ENCODE measurements at regions not wholly inside any gene's neighbourhood (a gene's known extent, or its start where the extent isn't known, plus 50 kb on each side); places are given as distances from the start of the nearest gene placed in this dataset.
"Not testable (repeated sequence)": the region's sequence is repeated elsewhere in the genome, so short reads cannot be mapped to it uniquely, and the experiment has no call there.

GRCh38 chr1:83272484-83272883, 726.4 kb downstream of the TTLL7 start:
- not testable (repeated sequence) for DNase-seq (ENCODE audit: low spot score); FAIRE-seq

DNA sequence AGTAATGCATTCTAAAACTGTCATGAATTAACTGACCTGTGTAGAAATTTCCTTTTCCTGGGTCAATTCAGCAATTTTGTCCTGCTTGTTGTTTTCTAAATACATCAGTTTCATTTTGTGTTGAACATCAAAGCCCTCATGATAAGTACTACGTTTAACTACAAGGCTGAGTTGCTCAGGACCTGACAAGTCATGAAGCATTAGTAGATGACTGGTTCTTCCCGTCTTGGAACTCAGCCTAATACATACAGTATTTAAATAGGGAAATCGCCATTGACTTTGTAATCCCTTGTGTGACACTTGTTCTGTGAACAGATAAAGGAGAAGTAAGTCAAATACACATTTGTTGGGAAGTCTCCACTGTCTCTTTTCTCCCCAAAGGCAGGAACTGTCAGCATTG, 727.1 kb downstream of the TTLL7 start:
- FAIRE-seq; DNase-seq (ENCODE audit: low spot score): not testable (repeated sequence)

DNA sequence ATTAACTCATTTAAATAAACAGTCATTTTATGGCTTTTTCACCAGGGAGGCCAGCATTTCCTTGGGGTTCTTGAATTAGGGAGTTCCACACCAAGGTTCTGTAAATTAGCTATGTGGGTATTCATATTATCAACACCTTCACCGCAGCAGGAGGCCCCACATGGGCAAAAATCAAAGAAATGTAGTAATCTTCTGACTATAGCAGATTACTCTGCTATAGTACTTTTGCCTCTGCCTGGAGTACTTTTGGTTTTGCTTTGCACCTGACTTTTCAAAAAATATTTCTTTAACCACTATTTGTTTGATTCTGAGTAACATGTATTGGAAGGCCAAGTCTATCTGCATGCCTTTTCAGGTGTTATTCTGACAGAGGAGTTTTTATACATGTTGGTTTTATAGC, 728.1 kb downstream of the TTLL7 start:
- FAIRE-seq; DNase-seq (ENCODE audit: low spot score): not testable (repeated sequence)

DNA sequence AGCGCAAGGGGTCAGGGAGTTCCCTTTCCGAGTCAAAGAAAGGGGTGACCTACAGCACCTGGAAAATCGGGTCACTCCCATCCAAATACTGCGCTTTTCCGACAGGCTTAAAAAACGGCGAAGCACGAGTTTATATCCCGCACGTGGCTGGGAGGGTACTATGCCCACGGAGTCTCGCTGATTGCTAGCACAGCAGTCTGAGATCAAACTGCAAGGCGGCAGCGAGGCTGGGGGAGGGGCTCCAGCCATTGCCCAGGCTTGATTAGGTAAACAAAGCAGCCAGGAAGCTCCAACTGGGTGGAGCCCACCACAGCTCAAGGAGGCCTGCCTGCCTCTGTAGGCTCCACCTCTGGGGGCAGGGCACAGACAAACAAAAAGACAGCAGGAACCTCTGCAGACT, 735.1 kb downstream of the TTLL7 start:
- DNase-seq (ENCODE audit: low spot score): not testable (repeated sequence)

GRCh38 chr1:83251687-83252086, 747.2 kb downstream of the TTLL7 start:
- FAIRE-seq; DNase-seq (ENCODE audit: low spot score): not testable (repeated sequence)

More for the DNA sequence above, 735.1 kb downstream of the TTLL7 start:
- FAIRE-seq: not testable (repeated sequence)

GRCh38 chr1:83246780-83247179, 752.2 kb downstream of the TTLL7 start:
- DNase-seq (ENCODE audit: low spot score); FAIRE-seq: not testable (repeated sequence)

DNA sequence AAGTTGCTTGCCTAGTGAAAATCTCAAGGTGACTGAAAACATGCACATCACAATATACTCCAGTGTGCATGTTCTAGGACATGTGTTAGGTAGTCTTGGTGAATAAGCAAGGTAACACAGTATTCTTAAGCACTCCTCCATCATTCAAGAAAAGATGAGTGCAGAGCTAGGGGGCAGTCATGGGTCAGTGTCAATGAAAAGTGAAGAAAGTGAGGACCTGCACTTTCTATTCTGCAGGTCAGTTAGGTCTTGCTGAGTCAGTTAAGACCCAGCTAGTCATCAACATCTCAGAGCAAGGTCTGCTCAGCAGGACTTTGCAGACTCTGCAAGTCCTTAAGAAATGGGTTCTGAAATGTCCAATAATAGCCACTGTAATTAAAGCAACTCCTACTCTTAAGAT, 754.1 kb downstream of the TTLL7 start:
- not testable (repeated sequence) for DNase-seq (ENCODE audit: low spot score); FAIRE-seq

GRCh38 chr1:83239568-83239967, 759.4 kb downstream of the TTLL7 start:
- FAIRE-seq; DNase-seq (ENCODE audit: low spot score): not testable (repeated sequence)

DNA sequence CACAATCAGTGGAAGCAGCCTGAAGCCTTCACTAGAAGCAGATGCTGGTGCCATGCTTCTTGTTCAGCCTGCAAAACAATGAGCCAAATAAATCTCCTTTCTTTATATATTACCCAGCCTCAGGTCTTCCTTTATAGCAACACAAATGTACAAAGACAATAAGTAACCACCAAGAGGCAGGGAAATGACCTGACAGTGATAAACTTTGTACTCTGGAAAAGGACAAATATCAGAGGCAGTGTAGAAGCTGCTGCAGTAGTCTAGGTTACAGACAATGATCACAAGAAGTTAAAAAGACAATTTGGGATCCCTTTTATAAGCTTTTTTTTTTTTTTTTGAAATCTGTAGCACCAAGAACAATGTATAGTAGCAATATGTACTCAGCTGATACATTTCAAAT, 760.3 kb downstream of the TTLL7 start:
- not testable (repeated sequence) for DNase-seq (ENCODE audit: low spot score); FAIRE-seq

- DNase-seq (ENCODE audit: low spot score); FAIRE-seq: not testable (repeated sequence)
These were observed 779.1 kb downstream of the TTLL7 start for GRCh38 chr1:83219788-83220187.

DNA sequence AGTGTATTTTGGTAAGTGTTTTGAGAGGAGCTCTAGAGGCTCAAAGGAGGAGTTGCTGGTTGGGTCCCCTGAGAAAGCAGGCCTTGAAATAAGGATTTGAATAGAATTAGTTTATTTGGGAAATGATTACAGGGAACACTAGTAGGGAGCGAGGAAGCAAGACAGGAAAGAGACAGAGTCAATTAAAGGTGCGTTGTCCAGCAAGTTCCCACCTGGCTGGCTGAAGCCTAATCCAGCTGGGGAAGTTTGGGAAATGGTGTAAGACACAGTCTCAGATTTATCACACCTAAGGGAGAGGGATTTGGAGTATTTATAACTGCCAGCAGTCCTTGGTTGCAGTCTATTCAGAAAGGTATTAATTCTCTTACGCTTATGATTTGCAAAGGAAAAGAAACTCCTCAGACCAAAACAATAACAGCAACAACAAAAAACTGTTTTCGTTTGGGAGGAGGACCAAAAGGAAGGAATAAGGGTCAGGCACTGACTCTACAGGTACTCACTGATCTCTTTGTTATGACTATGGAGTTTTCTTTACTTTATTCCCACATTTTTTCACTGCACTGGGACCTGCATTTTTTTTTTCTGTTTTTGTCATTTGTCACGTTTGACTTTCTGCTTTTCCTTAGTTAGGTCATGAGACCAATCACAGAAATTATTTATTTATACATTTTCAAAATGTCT, 780.8 kb downstream of the TTLL7 start:
- not testable (repeated sequence) for FAIRE-seq; DNase-seq (ENCODE audit: low spot score)

GRCh38 chr1:83214317-83214716, 784.6 kb downstream of the TTLL7 start:
- DNase-seq (ENCODE audit: low spot score); FAIRE-seq: not testable (repeated sequence)

DNA sequence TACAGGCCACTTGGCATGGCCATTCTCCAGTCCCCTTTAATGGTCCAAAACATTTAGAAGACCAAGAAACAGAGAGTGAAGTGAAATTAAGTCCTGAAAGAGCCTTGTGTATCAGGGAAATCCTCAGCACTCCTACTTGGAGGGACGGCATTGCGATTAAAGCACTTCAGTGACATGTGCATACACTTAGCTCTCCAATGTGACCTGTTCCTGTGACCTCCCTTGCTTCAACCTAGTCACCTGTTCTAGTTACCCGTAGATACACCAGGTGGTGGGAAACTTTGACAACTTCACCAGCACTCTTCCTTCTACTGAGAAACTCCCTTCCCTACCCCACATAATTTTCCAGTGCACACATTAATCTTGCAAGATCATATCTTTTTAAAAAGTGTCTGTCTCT, 785.3 kb downstream of the TTLL7 start:
- DNase-seq (ENCODE audit: low spot score); FAIRE-seq: not testable (repeated sequence)

DNA sequence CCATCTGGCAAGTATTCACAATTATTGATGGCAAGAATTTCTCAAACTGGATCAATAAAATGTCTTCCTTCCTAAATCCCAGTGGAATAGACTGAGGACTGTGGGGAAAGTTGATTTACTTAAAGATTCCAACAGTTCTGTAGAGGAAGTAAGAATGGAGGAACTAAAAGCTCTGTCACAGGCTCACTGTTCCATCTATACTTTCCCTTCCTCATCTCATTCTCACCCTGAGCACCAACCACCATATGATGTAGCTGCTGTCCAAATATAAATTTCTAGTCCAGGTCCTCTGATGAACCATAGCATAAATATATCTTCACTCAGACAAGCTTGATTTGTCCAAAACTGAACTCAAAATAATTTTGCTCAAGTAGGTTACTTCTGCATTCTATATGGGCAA, 786.9 kb downstream of the TTLL7 start:
- not testable (repeated sequence) for FAIRE-seq; DNase-seq (ENCODE audit: low spot score)

DNA sequence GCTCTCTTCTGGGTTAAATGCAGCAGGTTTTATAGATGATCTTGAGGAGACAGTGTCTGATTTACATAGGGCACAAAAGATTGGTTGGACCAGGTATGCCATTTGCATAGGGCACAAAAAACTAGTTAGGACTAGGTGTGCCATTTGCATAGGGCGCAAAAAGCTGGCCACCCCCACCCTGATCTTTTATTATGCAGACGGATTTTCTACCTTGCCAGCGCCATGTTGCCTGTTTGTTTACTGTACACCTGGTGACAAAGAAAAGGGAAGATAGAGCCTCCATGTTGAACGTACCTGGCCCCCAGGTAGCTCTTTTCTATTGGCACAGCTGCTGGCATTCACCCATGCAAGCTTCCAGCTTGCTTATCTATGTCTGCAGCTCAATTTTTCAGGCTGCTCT, 790.4 kb downstream of the TTLL7 start:
- DNase-seq (ENCODE audit: low spot score); FAIRE-seq: not testable (repeated sequence)

DNA sequence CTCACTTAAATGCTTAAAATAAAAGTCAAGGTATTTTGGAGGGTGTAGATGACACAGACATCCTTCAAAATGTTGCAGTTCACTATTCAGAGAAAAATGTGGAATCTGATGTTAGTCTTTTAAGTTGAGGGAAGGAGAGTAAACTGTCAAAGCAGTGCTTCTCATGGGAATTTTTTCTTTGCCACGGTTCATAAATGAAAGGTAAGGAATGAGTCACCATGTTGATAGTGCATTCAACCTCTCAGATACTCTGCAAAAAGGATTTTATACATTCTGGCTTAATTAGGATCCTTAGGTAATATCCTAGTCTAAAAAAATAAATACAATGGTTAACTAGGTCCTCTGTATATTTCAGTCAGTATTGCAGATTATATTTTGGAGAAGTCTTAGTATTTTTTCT, 804.3 kb downstream of the TTLL7 start:
- not testable (repeated sequence) for DNase-seq (ENCODE audit: low spot score); FAIRE-seq

GRCh38 chr1:83182033-83182728, 816.8 kb downstream of the TTLL7 start:
- not testable (repeated sequence) for DNase-seq (ENCODE audit: low spot score); FAIRE-seq

- DNase-seq (ENCODE audit: low spot score); FAIRE-seq: not testable (repeated sequence)
These were observed 818.3 kb downstream of the TTLL7 start for GRCh38 chr1:83180621-83181020.

DNA sequence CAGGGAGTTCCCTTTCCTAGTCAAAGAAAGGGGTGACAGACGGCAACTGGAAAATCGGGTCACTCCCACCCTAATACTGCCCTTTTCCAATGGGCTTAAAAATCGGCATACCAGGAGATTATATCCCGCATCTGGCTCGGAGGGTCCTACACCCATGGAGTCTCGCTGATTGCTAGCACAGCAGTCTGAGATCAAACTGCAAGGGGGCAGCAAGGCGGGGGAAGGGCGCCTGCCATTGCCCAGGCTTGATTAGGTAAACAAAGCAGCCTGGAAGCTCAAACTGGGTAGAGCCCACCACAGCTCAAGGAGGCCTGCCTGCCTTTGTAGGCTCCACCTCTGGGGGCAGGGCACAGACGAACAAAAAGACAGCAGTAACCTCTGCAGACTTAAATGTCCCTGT, 831.3 kb downstream of the TTLL7 start:
- not testable (repeated sequence) for DNase-seq (ENCODE audit: low spot score); FAIRE-seq

DNA sequence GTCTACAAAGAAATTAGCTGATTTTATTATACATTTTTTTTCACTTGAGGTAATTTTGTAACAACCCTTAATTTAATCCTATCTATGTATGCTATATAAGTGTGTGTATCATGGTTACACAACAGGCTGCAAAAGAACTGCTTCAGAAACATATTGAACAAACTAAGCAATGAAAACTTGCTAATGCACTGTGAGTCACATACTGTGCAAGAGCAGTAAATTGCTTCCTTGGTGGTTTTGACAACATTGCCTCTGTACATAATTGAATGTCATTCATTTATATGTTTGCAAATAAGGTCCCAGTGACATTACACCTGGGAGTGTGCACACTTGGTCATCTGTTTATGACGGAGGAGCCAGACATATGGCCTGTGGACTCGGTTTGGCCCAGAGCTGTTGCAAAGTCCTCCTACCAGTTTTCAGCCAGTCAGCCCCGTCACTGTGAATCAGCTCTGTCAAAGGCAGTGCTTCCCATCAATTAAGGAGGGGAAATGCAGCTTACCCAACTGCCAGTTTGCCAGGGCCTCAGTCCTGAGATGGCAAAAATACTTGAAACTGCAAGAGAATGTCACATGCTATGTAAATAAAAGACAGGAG, 835.0 kb downstream of the TTLL7 start:
- not testable (repeated sequence) for DNase-seq (ENCODE audit: low spot score); FAIRE-seq

GRCh38 chr1:83158924-83159323, 840.0 kb downstream of the TTLL7 start:
- not testable (repeated sequence) for DNase-seq (ENCODE audit: low spot score); FAIRE-seq

GRCh38 chr1:83154306-83154705, 844.6 kb downstream of the TTLL7 start:
- not testable (repeated sequence) for DNase-seq (ENCODE audit: low spot score); FAIRE-seq
